ENCODE measurements at regions not wholly inside any gene's neighbourhood (a gene's known extent, or its start where the extent isn't known, plus 50 kb on each side); places are given as distances from the start of the nearest gene placed in this dataset.
A peak's percentile ranks its signal among the peaks of the same experiment; 100 is the strongest.

DNA sequence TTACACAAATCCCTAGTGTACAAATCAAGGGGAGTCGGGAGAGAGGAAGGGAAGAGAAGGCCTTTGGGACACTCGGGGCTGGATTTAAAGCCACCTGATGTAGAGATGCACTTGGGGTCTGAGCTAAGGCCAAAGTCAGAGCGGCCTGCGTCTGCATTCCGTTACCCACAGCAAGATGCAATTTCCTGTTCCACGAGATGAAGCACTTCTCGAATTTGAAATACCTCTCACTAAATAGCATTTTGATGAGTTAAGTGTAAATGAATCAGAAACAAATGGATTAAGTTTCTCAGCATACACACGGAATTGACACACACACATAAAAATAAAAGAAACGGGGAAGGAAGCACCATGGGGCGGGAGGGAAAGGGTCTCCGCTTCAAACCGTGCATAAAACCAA is 386.0 kb downstream of the SOX9 start:
- H3K36me3 ChIP-seq (ENCODE audit: control insufficient read depth, insufficient read depth, low read length): no peaks in the 10 kb centered on the region
- H3K4me1 ChIP-seq (ENCODE audit: control insufficient read depth, insufficient read depth, low read length): peaks cover 19% of the 10 kb centered on the region
- no peak overlapping the region for H3K27ac ChIP-seq (ENCODE audit: low read length)
- H3K27me3 ChIP-seq (ENCODE audit: control insufficient read depth, insufficient read depth, low read length): no peaks in the 10 kb centered on the region
- H3K9me3 ChIP-seq (ENCODE audit: control insufficient read depth, low read depth, low read length): no peaks in the 10 kb centered on the region
- H3K4me3 ChIP-seq (ENCODE audit: low read length): no peak overlapping the region
- WGBS (ENCODE audit: insufficient coverage, low lambda C conversion rate): 94% methylated on average over 5 of the region's 12 CpGs
- DNase-seq: no peak

GRCh38 chr17:72507370-72507769 is 386.6 kb downstream of the SOX9 start:
- WGBS (ENCODE audit: insufficient coverage, low lambda C conversion rate): no CpG with 5 or more reads among the region's 7 CpGs
- H3K9me3 ChIP-seq (ENCODE audit: control insufficient read depth, low read depth, low read length): no peaks in the 10 kb centered on the region
- peaks cover 17% of the 10 kb centered on the region for H3K4me1 ChIP-seq (ENCODE audit: control insufficient read depth, insufficient read depth, low read length)
- DNase-seq: no peak
- no peaks in the 10 kb centered on the region for H3K36me3 ChIP-seq (ENCODE audit: control insufficient read depth, insufficient read depth, low read length)
- H3K27ac ChIP-seq (ENCODE audit: low read length): no peak overlapping the region
- H3K4me3 ChIP-seq (ENCODE audit: low read length): no peak overlapping the region
- H3K27me3 ChIP-seq (ENCODE audit: control insufficient read depth, insufficient read depth, low read length): no peaks in the 10 kb centered on the region

DNA sequence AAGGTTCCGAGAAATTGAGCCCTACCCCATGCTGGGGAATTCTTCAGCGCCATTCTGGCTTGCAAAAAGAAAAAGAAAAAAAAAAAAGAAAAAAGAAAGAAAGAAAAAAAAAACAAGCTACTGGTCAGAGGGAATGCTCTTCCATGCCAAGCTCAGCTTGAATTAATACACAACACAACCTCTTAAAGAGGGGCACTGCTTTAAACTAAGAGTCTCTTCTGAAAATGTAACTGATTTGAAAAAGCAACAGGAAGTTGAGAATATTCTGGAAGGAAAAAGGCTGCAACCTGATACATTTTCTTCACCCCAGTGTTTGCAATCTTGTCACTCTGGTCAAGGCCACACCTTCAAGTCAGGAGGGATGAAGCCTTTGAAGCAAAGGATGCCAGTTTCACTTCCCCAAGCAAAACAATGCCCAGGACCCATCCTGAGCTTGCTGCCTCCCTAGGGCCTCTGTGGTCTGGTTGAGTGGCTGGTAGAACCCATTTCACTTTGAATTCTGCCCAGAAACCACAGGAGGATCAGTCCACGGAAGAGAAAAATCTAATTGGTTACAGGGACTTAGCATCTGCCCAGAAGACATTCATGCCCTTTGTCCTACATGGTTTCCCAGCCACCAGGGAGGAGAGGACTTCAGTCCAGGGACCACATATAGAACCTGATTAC is 389.7 kb downstream of the SOX9 start:
- Histone ChIP-seq H3K27ac (ENCODE audit: low read length) (no peak overlapping the region), H3K9me3 (ENCODE audit: control insufficient read depth, low read depth, low read length) (no peaks in the 10 kb centered on the region), H3K36me3 (ENCODE audit: control insufficient read depth, insufficient read depth, low read length) (no peaks in the 10 kb centered on the region), H3K4me1 (ENCODE audit: control insufficient read depth, insufficient read depth, low read length) (peaks cover 22% of the 10 kb centered on the region), H3K27me3 (ENCODE audit: control insufficient read depth, insufficient read depth, low read length) (no peaks in the 10 kb centered on the region), H3K4me3 (ENCODE audit: low read length) (no peak overlapping the region)
- WGBS (ENCODE audit: insufficient coverage, low lambda C conversion rate): 95% methylated on average over 2 of the region's 3 CpGs
- peak in 1 of 2 donors; percentile 71 for DNase-seq

DNA sequence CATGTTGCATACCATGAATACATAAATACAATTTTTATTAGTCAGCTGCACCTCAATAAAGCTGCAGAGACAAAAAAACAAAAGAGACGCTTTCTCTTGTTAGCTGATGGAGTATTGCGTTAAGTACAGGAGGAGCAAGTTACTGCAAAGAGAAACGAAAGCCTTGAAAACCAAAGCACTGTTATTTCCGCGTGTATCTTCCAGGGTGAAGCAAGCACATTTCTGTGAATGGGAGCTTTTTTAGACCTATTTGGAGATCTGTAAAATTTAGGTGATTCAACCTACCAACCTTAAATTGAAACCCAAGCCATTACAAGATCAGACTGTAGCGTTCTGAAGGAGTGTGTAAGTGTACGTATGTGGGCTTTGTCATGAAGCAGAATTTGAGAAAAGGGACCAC is 390.4 kb downstream of the SOX9 start:
- Histone ChIP-seq H3K9me3 (ENCODE audit: control insufficient read depth, low read depth, low read length) (no peaks in the 10 kb centered on the region), H3K4me3 (ENCODE audit: low read length) (no peak overlapping the region), H3K4me1 (ENCODE audit: control insufficient read depth, insufficient read depth, low read length) (peaks cover 24% of the 10 kb centered on the region), H3K27me3 (ENCODE audit: control insufficient read depth, insufficient read depth, low read length) (no peaks in the 10 kb centered on the region), H3K36me3 (ENCODE audit: control insufficient read depth, insufficient read depth, low read length) (no peaks in the 10 kb centered on the region), H3K27ac (ENCODE audit: low read length) (no peak overlapping the region)
- DNase-seq: no peak
- WGBS (ENCODE audit: insufficient coverage, low lambda C conversion rate): 85% methylated on average over 5 of the region's 7 CpGs

GRCh38 chr17:72511874-72512273 is 391.1 kb downstream of the SOX9 start:
- peak overlapping the region; percentile 1 for H3K27ac ChIP-seq (ENCODE audit: low read length)
- H3K4me1 ChIP-seq (ENCODE audit: control insufficient read depth, insufficient read depth, low read length): peaks cover 29% of the 10 kb centered on the region
- no CpG with 5 or more reads among the region's 3 CpGs for WGBS (ENCODE audit: insufficient coverage, low lambda C conversion rate)
- H3K27me3 ChIP-seq (ENCODE audit: control insufficient read depth, insufficient read depth, low read length): no peaks in the 10 kb centered on the region
- no peaks in the 10 kb centered on the region for H3K9me3 ChIP-seq (ENCODE audit: control insufficient read depth, low read depth, low read length)
- H3K36me3 ChIP-seq (ENCODE audit: control insufficient read depth, insufficient read depth, low read length): no peaks in the 10 kb centered on the region
- peak in 1 of 2 donors; percentile 83 for DNase-seq
- H3K4me3 ChIP-seq (ENCODE audit: low read length): no peak overlapping the region

DNA sequence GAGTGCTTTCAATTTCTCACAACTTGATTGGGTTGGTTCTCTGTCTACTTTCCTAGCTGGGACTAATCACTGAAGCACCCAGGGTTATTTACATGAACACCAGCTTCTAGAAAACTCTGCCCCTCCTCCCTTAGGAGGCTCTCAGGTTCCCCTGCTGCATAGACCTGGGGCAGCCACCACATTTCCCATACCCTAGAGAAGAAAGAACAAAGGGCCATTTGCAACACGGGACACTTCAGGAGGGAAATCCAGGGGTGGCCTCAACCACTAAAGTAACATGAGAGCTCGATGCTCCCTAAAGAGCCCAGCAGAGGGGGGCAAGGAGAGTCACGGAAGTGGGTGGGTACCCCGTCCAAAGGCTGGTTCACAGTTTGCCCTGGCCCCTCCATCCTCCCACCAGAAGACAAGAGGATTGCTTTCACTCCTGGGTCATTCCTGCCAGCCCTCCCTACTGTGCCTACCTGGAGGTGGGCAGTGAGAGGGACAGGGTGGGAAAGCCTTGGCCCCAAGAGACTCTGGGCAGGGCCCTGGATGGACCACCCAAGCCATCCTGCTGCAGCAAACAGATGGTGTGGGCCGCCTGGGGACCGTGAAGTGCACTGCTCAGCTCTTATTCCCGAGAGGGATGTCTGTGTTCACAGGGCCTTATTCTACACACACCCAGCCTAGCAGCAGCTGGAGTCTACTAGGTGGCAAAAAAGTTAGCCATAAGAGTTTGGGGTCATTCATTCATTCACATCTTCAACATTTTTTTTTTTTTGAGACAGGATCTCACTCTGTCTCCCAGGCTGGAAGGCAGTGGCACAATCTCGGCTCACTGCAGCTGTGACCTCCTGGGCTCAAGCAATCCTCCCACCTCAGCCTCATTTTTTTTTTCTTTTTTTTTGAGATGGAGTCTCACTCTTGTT is 392.1 kb downstream of the SOX9 start:
- Histone ChIP-seq H3K4me1 (ENCODE audit: control insufficient read depth, insufficient read depth, low read length) (peaks cover 36% of the 10 kb centered on the region), H3K36me3 (ENCODE audit: control insufficient read depth, insufficient read depth, low read length) (no peaks in the 10 kb centered on the region), H3K9me3 (ENCODE audit: control insufficient read depth, low read depth, low read length) (no peaks in the 10 kb centered on the region), H3K27ac (ENCODE audit: low read length) (no peak overlapping the region), H3K27me3 (ENCODE audit: control insufficient read depth, insufficient read depth, low read length) (no peaks in the 10 kb centered on the region), H3K4me3 (ENCODE audit: low read length) (no peak overlapping the region)
- no peak for DNase-seq
- no CpG with 5 or more reads among the region's 8 CpGs for WGBS (ENCODE audit: insufficient coverage, low lambda C conversion rate)

DNA sequence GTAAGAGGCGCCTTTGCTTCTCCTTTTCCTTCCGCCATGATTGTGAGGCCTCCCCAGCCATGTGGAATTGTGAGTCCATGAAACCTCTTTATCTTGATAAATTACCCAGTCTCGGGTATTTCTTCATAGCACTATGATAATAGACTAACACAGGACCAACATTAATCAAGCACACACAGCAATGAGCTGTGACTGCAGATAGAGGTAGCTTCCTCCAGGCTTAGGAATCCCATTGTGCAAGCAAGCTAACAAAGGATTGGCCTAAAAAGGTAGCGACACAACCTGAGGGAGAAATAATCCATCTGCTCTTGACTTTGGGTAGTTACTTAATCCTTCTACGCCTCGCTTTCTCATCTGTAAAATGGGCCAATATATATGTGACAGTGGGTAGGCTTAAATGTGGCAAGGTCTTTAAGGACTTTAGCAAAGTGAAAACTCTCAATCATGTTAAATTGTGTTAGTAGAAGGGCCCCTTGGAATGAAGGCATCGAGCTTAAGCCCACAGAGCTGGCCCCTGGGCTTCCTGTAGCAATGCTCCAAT is 393.6 kb downstream of the SOX9 start:
- WGBS (ENCODE audit: insufficient coverage, low lambda C conversion rate): no CpG with 5 or more reads among the region's 7 CpGs
- Histone ChIP-seq H3K9me3 (ENCODE audit: control insufficient read depth, low read depth, low read length) (no peaks in the 10 kb centered on the region), H3K27ac (ENCODE audit: low read length) (no peak overlapping the region), H3K36me3 (ENCODE audit: control insufficient read depth, insufficient read depth, low read length) (no peaks in the 10 kb centered on the region), H3K27me3 (ENCODE audit: control insufficient read depth, insufficient read depth, low read length) (no peaks in the 10 kb centered on the region), H3K4me1 (ENCODE audit: control insufficient read depth, insufficient read depth, low read length) (peaks cover 49% of the 10 kb centered on the region), H3K4me3 (ENCODE audit: low read length) (no peak overlapping the region)
- DNase-seq: no peak

- Histone ChIP-seq H3K4me1 (ENCODE audit: control insufficient read depth, insufficient read depth, low read length) (peaks cover 51% of the 10 kb centered on the region), H3K36me3 (ENCODE audit: control insufficient read depth, insufficient read depth, low read length) (no peaks in the 10 kb centered on the region), H3K27ac (ENCODE audit: low read length) (no peak overlapping the region), H3K9me3 (ENCODE audit: control insufficient read depth, low read depth, low read length) (no peaks in the 10 kb centered on the region), H3K4me3 (ENCODE audit: low read length) (no peak overlapping the region), H3K27me3 (ENCODE audit: control insufficient read depth, insufficient read depth, low read length) (no peaks in the 10 kb centered on the region)
- no peak for DNase-seq
- WGBS (ENCODE audit: insufficient coverage, low lambda C conversion rate): no CpG with 5 or more reads among the region's 6 CpGs
Observed at GRCh38 chr17:72514891-72515290, 394.1 kb downstream of the SOX9 start.

DNA sequence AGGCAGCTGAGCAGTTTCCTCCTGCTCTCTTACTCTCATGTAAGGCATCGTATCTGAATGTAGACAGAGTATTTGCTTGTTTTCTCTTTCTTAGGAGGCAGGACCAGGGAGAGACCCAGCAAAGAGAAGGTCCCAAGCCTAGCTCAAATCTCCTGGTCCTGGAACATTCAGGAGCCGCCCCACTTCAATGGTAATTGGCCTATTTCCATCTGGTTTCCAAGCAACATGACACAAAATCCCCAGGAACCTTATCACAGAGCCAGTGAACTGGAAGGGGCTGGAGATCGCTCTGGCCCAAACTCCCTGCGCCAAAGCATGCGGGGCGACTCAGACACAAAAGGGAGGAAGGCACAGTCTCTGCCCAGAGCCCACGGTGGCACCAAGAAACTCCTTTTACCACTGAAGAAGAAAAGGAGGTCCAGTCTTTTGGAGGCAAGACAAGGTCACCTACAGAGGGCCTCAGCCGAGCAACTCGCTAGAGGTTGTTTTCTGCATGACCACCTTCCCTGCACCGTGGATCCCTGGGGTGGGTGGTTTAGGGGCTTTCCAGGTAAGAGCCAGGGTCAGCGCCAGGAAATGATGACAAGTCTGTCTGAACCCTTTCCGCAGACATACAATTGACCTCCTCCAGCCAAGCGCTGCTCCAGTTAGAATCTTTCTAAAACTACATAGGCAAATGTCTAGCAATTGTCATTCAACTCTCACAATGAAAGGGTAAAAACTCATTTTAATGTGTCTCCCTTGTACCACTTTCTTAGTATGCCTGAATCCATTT is 394.7 kb downstream of the SOX9 start:
- Histone ChIP-seq H3K4me1 (ENCODE audit: control insufficient read depth, insufficient read depth, low read length) (peaks cover 50% of the 10 kb centered on the region), H3K9me3 (ENCODE audit: control insufficient read depth, low read depth, low read length) (no peaks in the 10 kb centered on the region), H3K27ac (ENCODE audit: low read length) (no peak overlapping the region), H3K36me3 (ENCODE audit: control insufficient read depth, insufficient read depth, low read length) (no peaks in the 10 kb centered on the region), H3K4me3 (ENCODE audit: low read length) (no peak overlapping the region), H3K27me3 (ENCODE audit: control insufficient read depth, insufficient read depth, low read length) (no peaks in the 10 kb centered on the region)
- no CpG with 5 or more reads among the region's 13 CpGs for WGBS (ENCODE audit: insufficient coverage, low lambda C conversion rate)
- no peak for DNase-seq

DNA sequence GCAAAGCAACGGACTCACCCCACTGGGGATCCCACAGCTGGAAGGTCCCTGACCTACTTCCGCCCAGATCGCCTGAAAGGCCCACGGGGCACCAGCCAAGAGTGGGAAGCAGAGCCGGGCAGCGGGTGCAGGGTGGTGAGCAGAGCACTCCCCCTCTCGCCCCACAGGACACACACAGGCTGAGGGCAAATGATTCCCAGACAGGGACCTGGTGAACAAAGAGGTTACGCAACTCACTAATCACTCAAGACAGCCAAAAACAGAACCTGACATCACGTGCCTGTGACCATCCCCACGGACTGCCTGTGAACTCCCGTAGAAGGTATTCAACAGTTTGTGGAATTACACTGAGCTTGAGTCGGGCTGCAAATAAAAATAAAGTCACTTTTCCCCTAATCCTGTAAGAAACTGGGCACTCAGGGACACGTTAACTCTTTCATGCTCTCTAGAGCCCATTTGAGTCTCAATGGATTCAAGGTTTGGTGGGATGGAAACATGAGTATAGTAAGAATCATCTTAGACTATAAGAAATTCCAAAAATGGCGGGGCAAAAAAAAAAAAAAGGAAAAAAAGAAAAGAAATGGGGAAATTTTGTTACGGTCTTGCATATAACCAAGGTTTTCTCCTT is 396.1 kb downstream of the SOX9 start:
- Histone ChIP-seq H3K36me3 (ENCODE audit: control insufficient read depth, insufficient read depth, low read length) (no peaks in the 10 kb centered on the region), H3K27me3 (ENCODE audit: control insufficient read depth, insufficient read depth, low read length) (no peaks in the 10 kb centered on the region), H3K9me3 (ENCODE audit: control insufficient read depth, low read depth, low read length) (no peaks in the 10 kb centered on the region), H3K4me3 (ENCODE audit: low read length) (no peak overlapping the region), H3K27ac (ENCODE audit: low read length) (no peak overlapping the region), H3K4me1 (ENCODE audit: control insufficient read depth, insufficient read depth, low read length) (peaks cover 48% of the 10 kb centered on the region)
- DNase-seq: peak in 1 of 2 donors; percentile 54
- 60% methylated on average over 1 of the region's 15 CpGs for WGBS (ENCODE audit: insufficient coverage, low lambda C conversion rate)
